PC-9 (cell line): ENCODE measurements at regions not wholly inside any gene's neighbourhood (a gene's known extent, or its start where the extent isn't known, plus 50 kb on each side); places are given as distances from the start of the nearest gene placed in this dataset.

Experiments used
- BruUV-seq: library from RNA; stranded (reverse); fragments of 400-500 nt; replicated peaks from 2 replicates; lab custom pipeline; 2021; lab: Mats Ljungman, UMichigan
- CTCF ChIA-PET: fragments of 300-600 bp; sonication (Branson Sonifier 250); formaldehyde crosslinking; loops from one replicate; lab custom pipeline; 2022; ENCODE audit warnings: antibody characterized with exemption; lab: Charles Lee
- POLR2A ChIA-PET: fragments of 300-600 bp; sonication (Branson Sonifier 250); formaldehyde crosslinking; loops from one replicate; lab custom pipeline; 2022; ENCODE audit warnings: antibody characterized with exemption; ENCODE audit not compliant: unreplicated experiment; lab: Charles Lee
- DNase-seq, 2 experiments: peaks; one replicate each; pipeline versions ENCODE4 v3.0.0 to v3.0.0-alpha.2; 2015 to 2022; ENCODE audit warnings: mixed read lengths in 1 of 2
- H2AFZ ChIP-seq: fragments of 200-600 bp; sonication (generic); 2 replicates; pipeline ENCODE4 v1.8.1; 2017; ENCODE audit warnings: antibody characterized with exemption
- H3F3A ChIP-seq: fragments of 200-600 bp; sonication (generic); 2 replicates; pipeline ENCODE4 v1.8.1; 2017; ENCODE audit warnings: antibody characterized with exemption, mild to moderate bottlenecking, low read depth; ENCODE audit not compliant: insufficient read depth
- H3K27ac ChIP-seq: fragments of 200-600 bp; sonication (generic); 2 replicates; pipeline ENCODE4 v1.6.1; 2016; ENCODE audit warnings: mixed run types
- H3K27me3 ChIP-seq: fragments of 200-600 bp; sonication (generic); 2 replicates; pipeline ENCODE4 v1.6.1; 2016; ENCODE audit warnings: low read depth, mixed run types; ENCODE audit not compliant: insufficient read depth
- H3K36me3 ChIP-seq: fragments of 200-600 bp; sonication (generic); 2 replicates; pipeline ENCODE4 v1.6.1; 2016; ENCODE audit warnings: low read depth, mixed run types
- H3K4me1 ChIP-seq: fragments of 200-600 bp; sonication (generic); replicated peaks from 2 replicates; pipeline ENCODE4 v1.6.1; 2016; ENCODE audit warnings: mixed run types; ENCODE audit not compliant: insufficient read depth
- H3K4me2 ChIP-seq: fragments of 200-600 bp; sonication (generic); 2 replicates; pipeline ENCODE4 v1.6.1; 2017; ENCODE audit warnings: mixed run types
- H3K4me3 ChIP-seq: fragments of 200-600 bp; sonication (generic); 2 replicates; pipeline ENCODE4 v1.6.1; 2016; ENCODE audit warnings: mixed run types
- H3K79me2 ChIP-seq: fragments of 200-600 bp; sonication (generic); 2 replicates; pipeline ENCODE4 v1.6.1; 2017; ENCODE audit warnings: low read depth, mixed run types
- H3K9me2 ChIP-seq: fragments of 200-600 bp; sonication (generic); 2 replicates; pipeline ENCODE4 v1.8.1; 2017; ENCODE audit warnings: mild to moderate bottlenecking; ENCODE audit not compliant: insufficient read depth
- H3K9me3 ChIP-seq: fragments of 200-600 bp; sonication (generic); 2 replicates; pipeline ENCODE4 v1.8.1; 2016; ENCODE audit warnings: low read depth; ENCODE audit not compliant: insufficient read depth
- H4K20me1 ChIP-seq: fragments of 200-600 bp; sonication (generic); 2 replicates; pipeline ENCODE4 v1.8.1; 2017; ENCODE audit not compliant: insufficient read depth
- CTCF ChIP-seq: fragments of 200-600 bp; sonication (generic); conservative IDR thresholded peaks from 2 replicates; pipeline ENCODE4 v1.6.1; 2017; ENCODE audit warnings: mixed run types, antibody characterized with exemption, mild to moderate bottlenecking, moderate library complexity
- EZH2 ChIP-seq: fragments of 200-600 bp; sonication (generic); IDR thresholded peaks from 2 replicates; pipeline ENCODE4 v1.8.0; 2017; ENCODE audit warnings: antibody characterized with exemption, low read depth
- intact Hi-C: fragments of 100-400 bp; cut with micrococcal nuclease; formaldehyde crosslinking; loops from one replicate; pipeline ENCODE4 v1.10.0; 2022; ENCODE audit not compliant: unreplicated experiment

DNA sequence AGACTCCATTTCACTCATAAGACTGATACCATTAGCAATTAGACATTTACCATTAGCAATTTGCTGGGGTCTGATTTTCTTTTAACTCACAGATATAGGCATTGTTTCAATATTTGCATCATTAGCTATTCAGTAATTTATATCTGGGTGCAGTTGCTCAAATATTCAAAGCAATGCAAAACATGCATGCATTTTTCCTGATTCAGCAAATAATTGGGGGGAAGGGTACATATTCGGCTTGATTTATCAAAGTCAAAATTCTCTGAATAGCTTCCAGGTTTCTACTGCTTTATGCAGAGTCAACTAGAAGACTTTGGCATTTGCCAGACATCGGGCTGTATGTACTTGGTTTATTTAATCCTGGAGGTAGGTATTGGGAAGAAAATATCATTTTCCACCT, 315.6 kb upstream of the NR2F2 start:
- Histone ChIP-seq H3F3A (no peaks in the 10 kb centered on the region), H3K4me3 (no peak overlapping the region), H3K9me2 (no peaks in the 10 kb centered on the region), H3K9me3 (no peaks in the 10 kb centered on the region), H3K27ac (no peak overlapping the region), H3K27me3 (no peaks in the 10 kb centered on the region), H3K79me2 (no peaks in the 10 kb centered on the region), H3K4me2 (no peak overlapping the region), H3K4me1 (no peaks in the 10 kb centered on the region), H3K36me3 (no peaks in the 10 kb centered on the region), H2AFZ (no peak overlapping the region), H4K20me1 (no peaks in the 10 kb centered on the region)
- CTCF ChIA-PET, result no interaction called here
- intact Hi-C loops, result no loop called here
- DNase-seq, result no peak
- TF ChIP-seq CTCF, result no peak
- no peak for TF ChIP-seq EZH2
- POLR2A ChIA-PET, result no interaction called here
- no TSS peak for BruUV-seq

- CTCF ChIA-PET, result no interaction called here
- TF ChIP-seq EZH2, result no peak
- no peak for TF ChIP-seq CTCF
- POLR2A ChIA-PET, result no interaction called here
- no peaks in the 10 kb centered on the region for H3K4me1 ChIP-seq
- no peaks in the 10 kb centered on the region for H3K79me2 ChIP-seq
- peaks cover 7% of the 10 kb centered on the region; the same call in 1 of the 2 replicates for H3K9me3 ChIP-seq
- H3F3A ChIP-seq, result no peaks in the 10 kb centered on the region
- no TSS peak for BruUV-seq
- no peak overlapping the region for H3K27ac ChIP-seq
- H3K36me3 ChIP-seq, result no peaks in the 10 kb centered on the region
- no peaks in the 10 kb centered on the region for H3K27me3 ChIP-seq
- intact Hi-C loops, result no loop called here
- H3K4me3 ChIP-seq, result no peak overlapping the region
- no peaks in the 10 kb centered on the region for H4K20me1 ChIP-seq
- DNase-seq, result no peak
- H2AFZ ChIP-seq, result no peak overlapping the region
- no peaks in the 10 kb centered on the region for H3K9me2 ChIP-seq
- H3K4me2 ChIP-seq, result no peak overlapping the region
Observed at GRCh38 chr15:96019114-96019513, 311.4 kb upstream of the NR2F2 start.

GRCh38 chr15:96020133-96020532, 310.4 kb upstream of the NR2F2 start:
- Histone ChIP-seq H3K27ac (no peak overlapping the region), H4K20me1 (no peaks in the 10 kb centered on the region), H3K36me3 (no peaks in the 10 kb centered on the region), H2AFZ (no peak overlapping the region), H3F3A (no peaks in the 10 kb centered on the region), H3K9me2 (no peaks in the 10 kb centered on the region), H3K79me2 (no peaks in the 10 kb centered on the region), H3K4me1 (no peaks in the 10 kb centered on the region), H3K4me3 (no peak overlapping the region), H3K9me3 (peaks cover 7% of the 10 kb centered on the region; the same call in 1 of the 2 replicates), H3K27me3 (no peaks in the 10 kb centered on the region), H3K4me2 (no peak overlapping the region)
- no peak for DNase-seq
- intact Hi-C loops, result no loop called here
- POLR2A ChIA-PET, result no interaction called here
- CTCF ChIA-PET, result no interaction called here
- no peak for TF ChIP-seq EZH2
- BruUV-seq, result no TSS peak

GRCh38 chr15:96020797-96021196, 309.7 kb upstream of the NR2F2 start:
- Histone ChIP-seq H3K36me3 (no peaks in the 10 kb centered on the region), H3K4me3 (no peak overlapping the region), H3K9me2 (no peaks in the 10 kb centered on the region), H3K27ac (no peak overlapping the region), H3K9me3 (peaks cover 7% of the 10 kb centered on the region; the same call in 1 of the 2 replicates), H3K4me1 (peaks cover 3% of the 10 kb centered on the region; the same call in 1 of the 2 replicates), H3K27me3 (no peaks in the 10 kb centered on the region), H3K4me2 (no peak overlapping the region), H3K79me2 (no peaks in the 10 kb centered on the region), H2AFZ (no peak overlapping the region), H3F3A (no peaks in the 10 kb centered on the region), H4K20me1 (no peaks in the 10 kb centered on the region)
- ChIA-PET CTCF (no interaction called here), POLR2A (no interaction called here)
- DNase-seq, result no peak
- TF ChIP-seq EZH2 (no peak), CTCF (no peak)
- intact Hi-C loops, result no loop called here
- no TSS peak for BruUV-seq
